ENCODE measurements at regions not wholly inside any gene's neighbourhood (a gene's known extent, or its start where the extent isn't known, plus 50 kb on each side); places are given as distances from the start of the nearest gene placed in this dataset.

- no peak for TF ChIP-seq NR1H2 (CRISPR knock-in tag; IDR thresholded peaks at IDR 0.05)
Measured at GRCh38 chr13:74389056-74389455, 254.9 kb upstream of the KLF12 start (continued).

DNA sequence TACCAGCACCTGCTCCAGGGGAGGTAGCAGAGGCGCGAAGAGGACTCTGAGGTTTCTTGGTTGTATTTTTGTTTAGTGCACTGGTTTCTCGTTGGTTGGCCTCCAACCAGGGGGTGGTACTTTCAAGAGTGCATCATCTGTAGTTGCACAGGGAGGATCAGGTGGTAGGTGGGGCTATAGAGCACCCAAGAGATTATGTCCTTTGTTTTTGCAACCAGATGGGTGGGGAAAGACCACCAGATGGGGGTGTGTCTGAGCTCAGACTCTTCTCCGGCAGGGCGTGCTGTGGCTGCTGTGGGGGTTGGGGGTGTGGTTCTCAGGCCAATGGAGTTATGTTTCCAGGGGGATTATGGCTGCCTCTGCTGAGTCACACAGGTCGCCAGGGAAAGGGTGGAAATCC is 254.4 kb upstream of the KLF12 start:
- Mint-ChIP-seq H3K27ac (no peak overlapping the region), H3K27me3 (ENCODE audit: low read depth) (no peaks in the 10 kb centered on the region), H3K4me3 (no peak overlapping the region), H3K4me1 (peaks cover 9% of the 10 kb centered on the region), H3K36me3 (peaks cover 20% of the 10 kb centered on the region), H3K9me3 (peaks cover 56% of the 10 kb centered on the region)
- peak; percentile 89 for ATAC-seq
- ChIA-PET POLR2A (no interaction called here), CTCF (no interaction called here)
- no peak for DNase-seq (ENCODE audit: low spot score)
- TF ChIP-seq GTF2I (CRISPR knock-in tag; conservative IDR thresholded peaks at IDR 0.05) (no peak), NFYB (CRISPR knock-in tag; conservative IDR thresholded peaks at IDR 0.05; ENCODE audit: low read depth) (no peak), CBFB (CRISPR knock-in tag; IDR thresholded peaks at IDR 0.05; ENCODE audit: low read depth) (no peak), ZNF512 (CRISPR knock-in tag; IDR thresholded peaks at IDR 0.05; ENCODE audit: borderline replicate concordance) (no peak), PRRX2 (CRISPR knock-in tag; IDR thresholded peaks at IDR 0.05) (no peak), ZNF416 (CRISPR knock-in tag; IDR thresholded peaks at IDR 0.05) (no peak), FOXP1 (CRISPR knock-in tag; IDR thresholded peaks at IDR 0.05; ENCODE audit: borderline replicate concordance) (no peak), ZNF396 (CRISPR knock-in tag; IDR thresholded peaks at IDR 0.05; ENCODE audit: borderline replicate concordance) (no peak), RELA (CRISPR knock-in tag; IDR thresholded peaks at IDR 0.05; ENCODE audit: borderline replicate concordance) (no peak), AR (CRISPR knock-in tag; IDR thresholded peaks at IDR 0.05) (no peak)
- TF ChIP-seq, protein P1, sequence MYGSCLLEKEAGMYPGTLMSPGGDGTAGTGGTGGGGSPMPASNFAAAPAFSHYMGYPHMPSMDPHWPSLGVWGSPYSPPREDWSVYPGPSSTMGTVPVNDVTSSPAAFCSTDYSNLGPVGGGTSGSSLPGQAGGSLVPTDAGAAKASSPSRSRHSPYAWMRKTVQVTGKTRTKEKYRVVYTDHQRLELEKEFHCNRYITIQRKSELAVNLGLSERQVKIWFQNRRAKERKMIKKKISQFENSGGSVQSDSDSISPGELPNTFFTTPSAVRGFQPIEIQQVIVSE (CRISPR knock-in tag; IDR thresholded peaks at IDR 0.05; ENCODE audit: borderline replicate concordance), result no peak

DNA sequence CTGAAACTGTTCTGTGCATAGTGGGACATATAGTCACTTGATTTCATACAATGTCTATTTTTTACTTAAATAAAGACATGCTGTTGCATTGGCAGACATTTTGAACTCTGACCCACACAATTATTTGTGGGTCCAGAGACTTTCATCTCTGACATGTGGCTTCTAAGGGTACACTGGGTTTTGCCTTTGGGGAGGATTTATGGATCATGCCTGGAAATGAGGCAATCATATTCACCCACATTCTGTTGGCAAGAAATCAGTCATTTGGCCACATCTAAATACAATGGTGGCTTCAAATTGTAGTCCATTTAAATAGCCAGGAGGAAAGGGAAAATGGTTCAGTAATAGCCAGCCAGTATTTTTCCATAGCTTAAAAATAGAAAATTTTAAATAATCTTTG is 238.3 kb upstream of the KLF12 start:
- H3K27ac Mint-ChIP-seq, result no peak overlapping the region
- no peaks in the 10 kb centered on the region for H3K27me3 Mint-ChIP-seq (ENCODE audit: low read depth)
- DNase-seq (ENCODE audit: low spot score) (no peak), ATAC-seq (no peak)
- no peaks in the 10 kb centered on the region for H3K9me3 Mint-ChIP-seq
- TF ChIP-seq FOXK1 (CRISPR knock-in tag; IDR thresholded peaks at IDR 0.05) (no peak), TEAD4 (CRISPR knock-in tag; IDR thresholded peaks at IDR 0.05) (no peak), KAT7 (CRISPR knock-in tag; IDR thresholded peaks at IDR 0.05; ENCODE audit: borderline replicate concordance) (no peak), GTF2I (CRISPR knock-in tag; conservative IDR thresholded peaks at IDR 0.05) (no peak), ZNF396 (CRISPR knock-in tag; IDR thresholded peaks at IDR 0.05; ENCODE audit: borderline replicate concordance) (no peak), PREB (CRISPR knock-in tag; IDR thresholded peaks at IDR 0.05; ENCODE audit: borderline replicate concordance) (no peak), NFE2L1 (CRISPR knock-in tag; IDR thresholded peaks at IDR 0.05) (no peak)
- POLR2A ChIA-PET, result no interaction called here
- CTCF ChIA-PET, result no interaction called here
- H3K36me3 Mint-ChIP-seq, result no peaks in the 10 kb centered on the region
- H3K4me1 Mint-ChIP-seq, result no peaks in the 10 kb centered on the region
- H3K4me3 Mint-ChIP-seq, result no peak overlapping the region

All from WTC11 (cell line).